HEK293T (cell line): ENCODE measurements at regions not wholly inside any gene's neighbourhood (a gene's known extent, or its start where the extent isn't known, plus 50 kb on each side); places are given as distances from the start of the nearest gene placed in this dataset.

Source experiments
- CTCF ChIA-PET: fragments of 350-600 bp; formaldehyde crosslinking; extraction: SDS; loops from one replicate; lab custom pipeline; 2021; ENCODE audit warnings: antibody characterized with exemption, inconsistent platforms; lab: Yijun Ruan, JAX
- POLR2A ChIA-PET: fragments of 350-600 bp; formaldehyde crosslinking; extraction: SDS; loops from one replicate; lab custom pipeline; 2020; ENCODE audit warnings: antibody characterized with exemption, inconsistent platforms; lab: Yijun Ruan, JAX
- DNase-seq: peaks from one replicate; pipeline ENCODE4 v3.0.0; 2012; ENCODE audit warnings: mixed read lengths; ENCODE audit errors: extremely low spot score
- ARNT ChIP-seq: fragments of 450-650 bp; IDR thresholded peaks from 2 replicates; pipeline ENCODE4 v1.6.1; 2017; ENCODE audit warnings: mild to moderate bottlenecking
- BHLHE40 ChIP-seq: fragments of 450-650 bp; IDR thresholded peaks from 2 replicates; pipeline ENCODE4 v1.6.1; 2016; ENCODE audit warnings: mild to moderate bottlenecking, moderate library complexity, borderline replicate concordance
- CTBP1 ChIP-seq: fragments of 450-650 bp; IDR thresholded peaks from 2 replicates; pipeline ENCODE4 v1.6.1; 2016; ENCODE audit warnings: borderline replicate concordance
- ELF4 ChIP-seq: fragments of 450-650 bp; IDR thresholded peaks from 2 replicates; pipeline ENCODE4 v1.6.1; 2017; ENCODE audit warnings: antibody characterized with exemption
- FOXA1 ChIP-seq: fragments of 450-650 bp; IDR thresholded peaks from 2 replicates; pipeline ENCODE4 v1.6.1; 2016; ENCODE audit warnings: mild to moderate bottlenecking
- FOXK2 ChIP-seq: fragments of 450-650 bp; IDR thresholded peaks from 2 replicates; pipeline ENCODE4 v1.6.1; 2016; ENCODE audit warnings: mild to moderate bottlenecking
- FOXM1 ChIP-seq: fragments of 450-650 bp; IDR thresholded peaks from 2 replicates; pipeline ENCODE4 v1.6.1; 2017; ENCODE audit warnings: mild to moderate bottlenecking, borderline replicate concordance
- HDGF ChIP-seq: fragments of 450-650 bp; IDR thresholded peaks from 2 replicates; pipeline ENCODE4 v1.6.1; 2017; ENCODE audit warnings: antibody characterized with exemption, borderline replicate concordance
- L3MBTL2 ChIP-seq: fragments of 450-650 bp; conservative IDR thresholded peaks from 2 replicates; pipeline ENCODE4 v1.6.1; 2016; ENCODE audit warnings: mild to moderate bottlenecking
- LEF1 ChIP-seq: fragments of 450-650 bp; IDR thresholded peaks from 2 replicates; pipeline ENCODE4 v1.6.1; 2017; ENCODE audit warnings: mild to moderate bottlenecking, borderline replicate concordance
- NFRKB ChIP-seq: fragments of 450-650 bp; IDR thresholded peaks from 2 replicates; pipeline ENCODE4 v1.6.1; 2016; ENCODE audit warnings: mild to moderate bottlenecking, moderate library complexity
- SP1 ChIP-seq: fragments of 450-650 bp; IDR thresholded peaks from 2 replicates; pipeline ENCODE4 v1.6.1; 2017
- SUZ12 ChIP-seq: fragments of 450-650 bp; IDR thresholded peaks from 2 replicates; pipeline ENCODE4 v1.6.1; 2016; ENCODE audit warnings: mild to moderate bottlenecking
- TARDBP ChIP-seq: fragments of 450-650 bp; IDR thresholded peaks from 2 replicates; pipeline ENCODE4 v1.6.1; 2016
- ZNF384 ChIP-seq: fragments of 450-650 bp; IDR thresholded peaks from 2 replicates; pipeline ENCODE4 v1.6.1; 2016
- TF ChIP-seq, protein P1 (sequence below): fragments of 450-650 bp; IDR thresholded peaks from 2 replicates; pipeline ENCODE4 v1.6.1; 2016

DNA sequence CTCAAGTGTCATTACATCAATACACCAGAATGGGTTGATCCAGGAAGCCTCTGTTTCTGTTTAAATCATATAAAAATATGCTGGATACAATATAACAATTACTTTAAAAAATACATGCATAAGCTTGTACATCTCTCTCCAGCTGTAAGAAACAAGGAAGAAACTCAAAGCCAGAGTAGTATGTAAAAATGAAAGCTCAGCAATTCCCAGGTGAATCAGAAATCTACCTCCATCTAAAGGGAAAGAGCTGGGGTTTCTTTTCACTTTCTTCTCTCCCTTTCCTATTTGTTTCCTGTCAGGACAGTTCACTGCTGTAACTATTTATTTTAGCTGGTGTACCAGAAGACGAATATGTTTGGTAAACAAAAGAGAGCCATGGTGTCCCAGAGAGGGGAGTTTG, 301.0 kb upstream of the C1orf87 start:
- POLR2A ChIA-PET, result no interaction called here
- no peak for DNase-seq
- CTCF ChIA-PET, result interaction anchor here (0.6 kb wide), 1 partner anchor 167 kb away, joined by 3 read pairs; no protein-coding TSS in a partner anchor
- TF ChIP-seq ELF4, result no peak
- TF ChIP-seq L3MBTL2, result no peak
- TF ChIP-seq NFRKB, result no peak
- no peak for TF ChIP-seq LEF1
- TF ChIP-seq FOXM1, result no peak
- no peak for TF ChIP-seq CTBP1
- TF ChIP-seq BHLHE40, result no peak

DNA sequence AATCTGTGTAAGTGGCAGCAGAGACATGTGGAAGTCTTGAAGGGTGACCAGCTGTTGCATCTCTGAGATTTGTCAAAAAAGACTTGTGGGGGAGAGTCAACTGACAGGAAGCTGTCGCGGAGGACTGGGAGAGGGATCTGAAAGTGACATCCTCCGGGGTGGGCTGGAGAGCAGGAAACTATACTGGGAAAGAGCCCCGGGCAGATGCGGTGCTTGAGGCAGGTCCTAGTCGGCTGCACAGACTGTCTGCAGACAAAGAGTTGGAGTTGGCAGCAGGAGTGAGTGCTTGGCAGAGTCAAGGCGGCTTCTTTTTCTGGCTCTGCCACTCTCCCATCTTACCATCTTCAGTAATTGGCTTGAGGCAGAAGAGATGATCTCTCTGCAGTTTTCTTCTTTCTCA, 294.0 kb upstream of the C1orf87 start:
- ChIA-PET POLR2A (no interaction called here), CTCF (no interaction called here)
- TF ChIP-seq TARDBP (no peak), NFRKB (no peak), SUZ12 (no peak)
- TF ChIP-seq, protein P1, sequence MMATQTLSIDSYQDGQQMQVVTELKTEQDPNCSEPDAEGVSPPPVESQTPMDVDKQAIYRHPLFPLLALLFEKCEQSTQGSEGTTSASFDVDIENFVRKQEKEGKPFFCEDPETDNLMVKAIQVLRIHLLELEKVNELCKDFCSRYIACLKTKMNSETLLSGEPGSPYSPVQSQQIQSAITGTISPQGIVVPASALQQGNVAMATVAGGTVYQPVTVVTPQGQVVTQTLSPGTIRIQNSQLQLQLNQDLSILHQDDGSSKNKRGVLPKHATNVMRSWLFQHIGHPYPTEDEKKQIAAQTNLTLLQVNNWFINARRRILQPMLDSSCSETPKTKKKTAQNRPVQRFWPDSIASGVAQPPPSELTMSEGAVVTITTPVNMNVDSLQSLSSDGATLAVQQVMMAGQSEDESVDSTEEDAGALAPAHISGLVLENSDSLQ, result no peak
- no peak for DNase-seq

DNA sequence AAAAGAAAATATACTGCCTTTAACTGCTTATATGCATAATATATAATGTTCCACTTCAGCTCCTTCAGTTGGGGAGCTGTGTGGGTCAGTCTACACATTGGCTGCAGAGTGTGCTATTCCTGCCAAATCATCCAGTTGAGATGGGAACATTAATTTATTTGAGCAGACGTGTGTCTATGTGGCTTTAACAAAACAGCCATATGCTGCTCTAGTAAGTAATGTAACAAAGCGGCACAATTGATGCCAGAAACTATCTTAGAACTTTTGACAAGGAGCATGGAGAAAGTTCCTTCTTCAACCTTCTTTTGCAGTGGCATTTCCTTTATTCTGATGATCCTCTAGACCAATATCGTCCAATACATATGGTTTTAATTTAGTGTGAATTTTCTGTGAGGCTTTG, 285.9 kb upstream of the C1orf87 start:
- TF ChIP-seq BHLHE40 (no peak), ARNT (no peak), ZNF384 (no peak), LEF1 (no peak), ELF4 (no peak), FOXK2 (no peak), SUZ12 (no peak), CTBP1 (no peak), NFRKB (no peak), SP1 (no peak), FOXM1 (no peak), HDGF (no peak), L3MBTL2 (no peak), FOXA1 (no peak), TARDBP (no peak)
- TF ChIP-seq, protein P1, result no peak
- ChIA-PET POLR2A (no interaction called here), CTCF (interaction anchor here (0.6 kb wide), 1 partner anchor 25 kb away, joined by 3 read pairs; no protein-coding TSS in a partner anchor)
- DNase-seq, result no peak

DNA sequence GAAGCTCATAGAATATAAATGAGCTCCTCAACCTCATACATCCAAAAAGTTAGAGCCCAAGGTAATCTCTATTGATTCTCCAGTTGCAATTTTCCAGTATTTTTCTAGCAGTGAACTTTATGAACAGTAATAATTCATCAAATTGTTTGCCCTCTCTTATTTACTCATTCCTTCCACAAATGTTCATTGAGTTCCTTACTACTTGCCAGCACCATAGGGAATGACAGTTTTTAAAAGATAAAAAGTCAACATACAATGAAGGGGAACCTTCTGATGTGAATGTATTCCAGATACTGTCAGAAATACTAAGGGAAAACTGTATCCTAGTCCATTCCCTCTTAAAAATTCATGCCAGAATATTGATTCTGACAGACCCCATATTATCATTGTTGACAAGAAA, 277.0 kb upstream of the C1orf87 start:
- ChIA-PET CTCF (no interaction called here), POLR2A (no interaction called here)
- DNase-seq, result no peak
- TF ChIP-seq ELF4 (no peak), ZNF384 (no peak), BHLHE40 (no peak), CTBP1 (no peak), TARDBP (no peak)
- TF ChIP-seq, protein P1, result no peak

DNA sequence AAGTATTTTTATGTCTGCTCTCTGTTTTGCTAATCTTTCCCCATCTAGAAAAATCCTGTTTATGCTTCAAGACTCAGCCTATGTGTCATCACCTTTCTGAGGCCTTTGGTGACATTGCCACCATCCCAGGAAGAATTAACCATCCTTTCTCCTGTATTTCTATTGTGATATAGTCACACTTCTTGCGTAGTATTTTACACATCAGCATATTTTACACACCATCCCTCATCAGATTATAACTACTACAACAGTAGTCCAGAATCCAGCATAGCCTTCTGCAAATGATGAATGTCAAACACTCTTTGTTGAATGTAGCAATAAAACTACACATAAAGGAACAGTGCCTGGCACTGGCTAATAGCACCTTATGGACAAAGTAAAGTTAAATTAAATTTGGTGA, 275.3 kb upstream of the C1orf87 start:
- DNase-seq, result no peak
- TF ChIP-seq ELF4, result no peak
- no peak for TF ChIP-seq FOXM1
- TF ChIP-seq BHLHE40, result no peak
- TF ChIP-seq ARNT, result no peak
- TF ChIP-seq NFRKB, result no peak
- TF ChIP-seq, protein P1, result no peak
- no peak for TF ChIP-seq LEF1
- TF ChIP-seq TARDBP, result no peak
- no peak for TF ChIP-seq L3MBTL2
- TF ChIP-seq SUZ12, result no peak
- ChIA-PET CTCF (no interaction called here), POLR2A (no interaction called here)

DNA sequence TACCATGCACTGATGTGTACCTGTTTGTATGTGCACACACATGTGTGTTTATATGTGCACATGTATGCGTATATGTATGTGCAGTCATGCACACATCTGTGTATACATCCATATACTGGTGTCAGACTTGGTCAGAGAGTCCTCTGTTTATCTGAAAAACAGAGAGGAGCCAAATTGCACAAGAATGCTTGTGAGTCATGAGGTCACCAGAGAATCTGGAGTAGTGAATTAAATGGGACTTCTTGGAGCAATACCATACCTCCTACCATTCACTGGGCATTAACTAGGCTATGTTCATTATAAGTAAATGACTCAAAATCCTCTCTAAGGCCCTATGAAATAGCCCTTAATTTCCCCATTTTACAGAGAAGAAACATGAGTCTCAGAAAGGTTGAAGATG, 272.1 kb upstream of the C1orf87 start:
- TF ChIP-seq NFRKB, result no peak
- TF ChIP-seq, protein P1, result no peak
- POLR2A ChIA-PET, result no interaction called here
- no peak for DNase-seq
- CTCF ChIA-PET, result no interaction called here
